Stomach (tissue), 8 donors: ENCODE measurements at regions not wholly inside any gene's neighbourhood (a gene's known extent, or its start where the extent isn't known, plus 50 kb on each side); places are given as distances from the start of the nearest gene placed in this dataset.

Experiments used
- DNase-seq, 2 donors: peaks; one replicate each; pipeline versions ENCODE4 v3.0.0 to v3.0.0-alpha.2; 2013 to 2019
- H3K27ac ChIP-seq, 5 donors: fragments of 200-600 bp in 4 of 5; sonication (generic) in 4 of 5; one replicate each; pipeline ENCODE4 v1.5.1; 2013 to 2019; ENCODE audit warnings: mild to moderate bottlenecking in 1 of 5, moderate library complexity in 1 of 5
- H3K27me3 ChIP-seq, 3 donors: fragments of 200-600 bp; sonication (generic); one replicate each; pipeline ENCODE4 v1.5.1; 2017 to 2019; ENCODE audit warnings: mixed run types in 1 of 3
- H3K36me3 ChIP-seq, 4 donors: fragments of 200-600 bp; sonication (generic); 1 replicate in 3 of 4; 2 replicates in 1 of 4; pipeline ENCODE4 v1.5.1; 2016 to 2019
- H3K4me1 ChIP-seq, 4 donors: fragments of 200-600 bp; sonication (generic); one replicate each; pipeline ENCODE4 v1.5.1; 2016 to 2019
- H3K4me3 ChIP-seq, 4 donors: fragments of 200-600 bp; sonication (generic) in 3 of 4; one replicate each; pipeline ENCODE4 v1.5.1; 2016 to 2019; ENCODE audit warnings: mild to moderate bottlenecking in 1 of 4
- H3K9me3 ChIP-seq, 4 donors: fragments of 200-600 bp; sonication (generic); one replicate each; pipeline ENCODE4 v1.5.1; 2016 to 2019
- CTCF ChIP-seq, 7 experiments: fragments of 450-650 bp in 4 of 7; fragments of 200-600 bp in 3 of 7; sonication (generic) in 3 of 7; IDR thresholded peaks; one replicate each; pipeline ENCODE4 v1.5.1; 2016 to 2019; ENCODE audit warnings: antibody characterized with exemption in 7 of 7, control low read depth in 2 of 7, mild to moderate bottlenecking in 1 of 7
- EP300 ChIP-seq: sonication (generic); formaldehyde crosslinking; IDR thresholded peaks from one replicate; pipeline ENCODE4 v1.6.1; 2017; ENCODE audit warnings: antibody characterized with exemption
- POLR2A ChIP-seq, 4 donors: fragments of 450-650 bp; IDR thresholded peaks; one replicate each; pipeline ENCODE4 v1.6.1; 2016; ENCODE audit warnings: antibody characterized with exemption in 4 of 4, control low read depth in 2 of 4, mild to moderate bottlenecking in 1 of 4, moderate library complexity in 1 of 4
- POLR2AphosphoS5 ChIP-seq, 3 donors: sonication (generic); formaldehyde crosslinking; IDR thresholded peaks; one replicate each; pipeline ENCODE4 v1.6.1; 2016; ENCODE audit warnings: antibody characterized with exemption in 3 of 3
- WGBS, 5 donors: extraction: QIAGEN DNeasy Blood & Tissue Kit in 3 of 5; methylation state at CpG; one replicate each; pipeline versions ENCODE4 v1.1.5 to v1.1.7; 2013 to 2018; 5-methylcytosine and 5-hydroxymethylcytosine counted together
- intact Hi-C: fragments of 100-400 bp; cut with DNase I; formaldehyde crosslinking; loops from one replicate; pipeline ENCODE4 v1.15.1; 2023; ENCODE audit warnings: low total_unique reads
- donor health status: healthy with polysubstance abuse.
- donor health status: Bipolar disorder and iron deficiency.
- donor health status: healthy.

DNA sequence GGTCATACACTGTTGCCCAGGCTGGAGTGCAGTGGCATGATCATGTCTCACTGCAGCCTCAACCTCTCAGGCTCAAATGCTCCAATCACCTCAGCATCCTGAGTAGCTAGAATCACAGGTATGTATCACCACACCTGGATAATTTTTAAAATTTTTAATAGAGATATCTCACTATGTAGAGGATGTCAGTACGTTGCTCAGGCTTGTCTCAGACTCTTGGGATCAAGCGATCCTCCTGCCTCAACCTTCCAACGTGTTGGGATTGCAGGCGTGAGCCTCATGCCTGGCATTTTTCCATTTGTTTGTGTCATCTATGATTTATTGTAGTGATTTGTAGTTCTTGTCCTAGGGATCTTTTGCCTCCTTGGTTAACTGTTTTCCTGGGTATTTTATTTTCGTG, 985.2 kb upstream of the B3GALT2 start:
- no peak for DNase-seq
- intact Hi-C loops: no loop called here

DNA sequence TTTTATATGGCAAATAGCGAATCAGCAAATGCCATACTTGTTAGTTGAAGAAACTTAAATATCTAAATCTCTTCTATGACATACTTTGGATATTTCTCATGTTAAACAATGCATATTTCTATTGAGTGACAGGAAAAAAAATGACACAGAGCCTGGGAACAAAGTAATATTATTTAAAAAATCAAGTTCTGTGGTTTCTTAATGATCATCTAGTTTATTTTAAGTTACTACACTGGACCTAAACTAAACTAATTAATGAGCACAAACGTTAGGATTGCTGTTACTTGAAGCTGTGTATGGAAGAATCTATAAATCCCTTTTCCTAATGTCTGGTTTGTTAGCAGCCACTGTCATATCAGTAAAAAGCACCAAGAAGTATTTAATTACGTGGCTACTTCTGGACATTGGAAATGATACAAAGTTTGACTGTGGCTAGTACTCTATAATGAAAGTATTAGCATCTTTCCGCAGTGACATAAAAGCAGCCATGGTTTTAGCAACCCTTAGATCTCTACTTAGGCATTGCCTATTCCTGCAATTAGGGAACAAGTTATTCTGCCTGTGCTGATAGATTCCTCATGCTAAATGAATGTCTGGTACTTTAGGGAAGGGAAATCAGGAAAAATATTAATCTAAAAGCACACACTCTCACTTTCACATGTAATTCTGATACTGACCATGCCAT, 981.7 kb upstream of the B3GALT2 start:
- Histone ChIP-seq H3K4me3 (no peak overlapping the region), H3K36me3 (no peaks in the 10 kb centered on the region), H3K4me1 (no peaks in the 10 kb centered on the region), H3K27me3 (no peaks in the 10 kb centered on the region), H3K9me3 (no peaks in the 10 kb centered on the region), H3K27ac (no peak overlapping the region)
- DNase-seq: no peak
- intact Hi-C loops: no loop called here
- TF ChIP-seq CTCF (IDR thresholded peaks at IDR 0.05) (no peak), EP300 (no peak), POLR2A (IDR thresholded peaks at IDR 0.05) (no peak), POLR2AphosphoS5 (IDR thresholded peaks at IDR 0.05) (no peak)
- WGBS, 5 donors: 63 to 74% (median 66%) methylated on average over 4 of the region's 4 CpGs

More for the DNA sequence above, 985.2 kb upstream of the B3GALT2 start:
- TF ChIP-seq EP300: no peak
- TF ChIP-seq POLR2A (IDR thresholded peaks at IDR 0.05): no peak
- 73 to 83% (median 78%) methylated on average over 5 of the region's 5 CpGs for WGBS, 5 donors
- Histone ChIP-seq H3K4me1 (no peaks in the 10 kb centered on the region), H3K27ac (no peak overlapping the region), H3K9me3 (no peaks in the 10 kb centered on the region), H3K4me3 (no peak overlapping the region), H3K27me3 (no peaks in the 10 kb centered on the region), H3K36me3 (no peaks in the 10 kb centered on the region)

DNA sequence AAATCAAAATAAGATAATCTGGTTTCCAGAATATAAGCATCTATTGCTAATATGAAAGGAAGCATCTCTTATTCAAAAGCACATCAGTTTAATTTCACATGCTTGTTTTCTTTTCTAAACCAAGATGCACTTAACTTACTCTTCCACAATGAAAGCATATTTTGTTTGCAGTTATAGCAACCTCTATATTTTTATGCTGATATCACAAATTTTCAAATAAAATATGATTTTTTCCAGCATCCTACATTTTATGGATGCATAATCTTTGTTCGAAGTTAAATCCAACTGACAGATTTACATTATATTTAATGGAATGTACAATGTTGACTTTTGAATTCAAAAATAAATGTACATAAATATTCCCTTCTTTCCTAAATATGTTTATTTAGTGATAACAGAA, 978.3 kb upstream of the B3GALT2 start:
- TF ChIP-seq CTCF (IDR thresholded peaks at IDR 0.05) (no peak), EP300 (no peak), POLR2AphosphoS5 (IDR thresholded peaks at IDR 0.05) (no peak), POLR2A (IDR thresholded peaks at IDR 0.05) (no peak)
- 30 to 65% (median 42%) methylated on average over 1 of the region's 1 CpG for WGBS, 5 donors
- Histone ChIP-seq H3K27ac (no peak overlapping the region), H3K36me3 (no peaks in the 10 kb centered on the region), H3K4me1 (no peaks in the 10 kb centered on the region), H3K4me3 (no peak overlapping the region), H3K27me3 (no peaks in the 10 kb centered on the region), H3K9me3 (no peaks in the 10 kb centered on the region)
- intact Hi-C loops: no loop called here
- no peak for DNase-seq

DNA sequence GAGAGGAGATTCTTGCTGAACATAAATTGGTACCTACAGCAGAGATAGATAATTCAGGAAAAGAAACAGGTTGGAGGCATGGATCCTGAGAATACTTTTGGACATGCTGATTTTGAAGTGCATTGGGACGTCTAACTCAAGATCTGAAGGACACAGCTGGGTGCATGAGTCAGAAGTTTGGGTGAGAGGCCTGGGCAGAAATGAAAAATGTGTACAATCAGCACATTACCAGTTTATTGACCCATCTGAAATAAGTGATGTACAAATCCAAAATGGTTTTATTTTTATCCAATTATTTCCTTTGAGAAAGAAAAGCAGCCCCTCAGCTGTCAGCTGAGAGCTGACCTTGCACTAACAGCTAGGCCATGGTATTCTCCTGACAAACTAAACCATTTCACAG, 975.2 kb upstream of the B3GALT2 start:
- Histone ChIP-seq H3K4me3 (no peak overlapping the region), H3K27me3 (no peaks in the 10 kb centered on the region), H3K36me3 (no peaks in the 10 kb centered on the region), H3K9me3 (peaks cover 0 to 7% (median 4%) of the 10 kb centered on the region in 4 donors), H3K27ac (no peak overlapping the region), H3K4me1 (no peaks in the 10 kb centered on the region)
- 59 to 74% (median 68%) methylated on average over 1 of the region's 1 CpG for WGBS, 5 donors
- DNase-seq: no peak
- intact Hi-C loops: no loop called here
- TF ChIP-seq POLR2AphosphoS5 (IDR thresholded peaks at IDR 0.05): no peak
- TF ChIP-seq POLR2A (IDR thresholded peaks at IDR 0.05): no peak
- no peak for TF ChIP-seq CTCF (IDR thresholded peaks at IDR 0.05)
- TF ChIP-seq EP300: no peak

DNA sequence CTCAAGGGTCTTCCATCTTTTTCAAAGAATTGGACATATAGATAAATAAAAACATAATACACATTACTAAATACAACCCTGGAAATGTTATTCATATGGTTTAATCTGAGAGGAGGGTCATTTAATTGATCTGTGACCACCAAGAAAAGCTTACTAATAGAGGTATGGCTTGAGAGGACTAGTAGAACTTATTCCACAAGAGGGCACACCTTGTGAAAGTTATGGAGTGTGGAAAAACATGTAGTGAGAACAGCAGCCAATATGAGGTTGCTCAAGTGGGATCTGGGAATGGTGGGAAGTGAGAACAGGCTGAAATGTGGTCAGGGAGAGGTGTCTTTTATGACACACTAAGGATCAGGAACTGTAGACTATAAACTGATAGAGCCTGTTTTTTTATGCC, 973.5 kb upstream of the B3GALT2 start:
- Histone ChIP-seq H3K36me3 (no peaks in the 10 kb centered on the region), H3K27ac (no peak overlapping the region), H3K9me3 (peaks cover 0 to 7% (median 4%) of the 10 kb centered on the region in 4 donors), H3K4me3 (no peak overlapping the region), H3K4me1 (no peaks in the 10 kb centered on the region), H3K27me3 (no peaks in the 10 kb centered on the region)
- DNase-seq: no peak
- intact Hi-C loops: no loop called here
- TF ChIP-seq POLR2A (IDR thresholded peaks at IDR 0.05) (no peak), POLR2AphosphoS5 (IDR thresholded peaks at IDR 0.05) (no peak), EP300 (no peak), CTCF (IDR thresholded peaks at IDR 0.05) (no peak)
